Spleen (tissue), 7 donors: ENCODE measurements at regions not wholly inside any gene's neighbourhood (a gene's known extent, or its start where the extent isn't known, plus 50 kb on each side); places are given as distances from the start of the nearest gene placed in this dataset.

Experiments used
- POLR2A ChIP-seq, 3 donors: fragments of 450-650 bp; IDR thresholded peaks; one replicate each; pipeline ENCODE4 v1.5.1; 2017; ENCODE audit warnings: antibody characterized with exemption in 3 of 3, mild to moderate bottlenecking in 1 of 3
- POLR2AphosphoS5 ChIP-seq, 3 donors: sonication (generic); formaldehyde crosslinking; IDR thresholded peaks; one replicate each; pipeline ENCODE4 v1.5.1; 2017; ENCODE audit warnings: antibody characterized with exemption in 3 of 3
- TF ChIP-seq, protein P1 (sequence below), 11 experiments: fragments of 200-600 bp in 7 of 11; fragments of 450-650 bp in 4 of 11; sonication (generic) in 4 of 11; IDR thresholded peaks in 8 of 11; conservative IDR thresholded peaks in 3 of 11; 1 replicate in 7 of 11; 2 replicates in 4 of 11; pipeline versions ENCODE4 v1.4.0 to v1.8.0; 2016 to 2021; ENCODE audit warnings: antibody characterized with exemption in 11 of 11, inconsistent platforms in 4 of 11, mild to moderate bottlenecking in 1 of 11
- donor health status: DM: no; HTN: no; CAD: no; lungs with moderate emphysema.
- donor health status: DM: no; HTN: no; CAD: no.
- donor health status: DM: no; HTN: no; CAD: no.

DNA sequence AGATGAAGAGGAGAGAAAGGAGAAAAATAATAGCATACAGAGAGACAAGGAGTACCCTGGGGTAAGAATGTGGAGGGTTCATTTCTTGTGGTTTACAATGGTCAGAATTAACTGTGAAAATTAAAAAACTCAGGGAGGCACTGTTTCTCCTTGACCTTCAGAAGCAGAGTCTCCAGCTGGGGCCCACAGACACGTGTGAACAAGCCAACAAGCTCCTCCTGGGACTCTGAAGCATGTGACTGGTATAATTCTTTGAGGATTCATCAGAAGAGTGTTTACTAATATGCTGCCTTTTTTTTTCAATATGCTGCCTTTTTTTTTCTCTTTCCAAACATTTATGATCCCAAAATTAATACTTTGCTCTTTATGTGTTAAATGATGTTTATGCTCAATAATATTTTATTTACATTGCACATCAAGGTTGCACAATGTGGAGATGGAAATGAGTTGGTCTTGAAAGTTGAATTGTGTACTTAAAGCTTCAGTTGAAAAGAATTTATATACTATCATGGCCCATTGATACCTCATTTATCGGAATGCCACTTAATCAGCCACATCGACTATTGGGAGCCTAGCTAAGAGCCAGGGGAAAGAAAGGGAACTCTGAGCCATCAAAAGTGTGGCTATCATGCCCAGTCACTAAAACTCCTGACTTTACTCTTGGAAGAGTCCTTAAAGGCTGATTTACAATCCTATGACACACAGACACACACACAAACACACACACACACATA is 134.7 kb upstream of the RHOBTB1 start:
- no peak for TF ChIP-seq POLR2A (IDR thresholded peaks at IDR 0.05)
- TF ChIP-seq, protein P1, sequence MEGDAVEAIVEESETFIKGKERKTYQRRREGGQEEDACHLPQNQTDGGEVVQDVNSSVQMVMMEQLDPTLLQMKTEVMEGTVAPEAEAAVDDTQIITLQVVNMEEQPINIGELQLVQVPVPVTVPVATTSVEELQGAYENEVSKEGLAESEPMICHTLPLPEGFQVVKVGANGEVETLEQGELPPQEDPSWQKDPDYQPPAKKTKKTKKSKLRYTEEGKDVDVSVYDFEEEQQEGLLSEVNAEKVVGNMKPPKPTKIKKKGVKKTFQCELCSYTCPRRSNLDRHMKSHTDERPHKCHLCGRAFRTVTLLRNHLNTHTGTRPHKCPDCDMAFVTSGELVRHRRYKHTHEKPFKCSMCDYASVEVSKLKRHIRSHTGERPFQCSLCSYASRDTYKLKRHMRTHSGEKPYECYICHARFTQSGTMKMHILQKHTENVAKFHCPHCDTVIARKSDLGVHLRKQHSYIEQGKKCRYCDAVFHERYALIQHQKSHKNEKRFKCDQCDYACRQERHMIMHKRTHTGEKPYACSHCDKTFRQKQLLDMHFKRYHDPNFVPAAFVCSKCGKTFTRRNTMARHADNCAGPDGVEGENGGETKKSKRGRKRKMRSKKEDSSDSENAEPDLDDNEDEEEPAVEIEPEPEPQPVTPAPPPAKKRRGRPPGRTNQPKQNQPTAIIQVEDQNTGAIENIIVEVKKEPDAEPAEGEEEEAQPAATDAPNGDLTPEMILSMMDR (IDR thresholded peaks at IDR 0.05 in 8 of 11, conservative IDR thresholded peaks at IDR 0.05 in 3 of 11), result no peak
- TF ChIP-seq POLR2AphosphoS5 (IDR thresholded peaks at IDR 0.05), result no peak
